Sigmoid colon (tissue), 4 donors: ENCODE measurements at regions not wholly inside any gene's neighbourhood (a gene's known extent, or its start where the extent isn't known, plus 50 kb on each side); places are given as distances from the start of the nearest gene placed in this dataset.

Source experiments
- CTCF ChIP-seq, 4 experiments: fragments of 450-650 bp in 3 of 4; fragments of 200-600 bp in 1 of 4; IDR thresholded peaks; one replicate each; pipeline ENCODE4 v1.5.1; 2016 to 2019; ENCODE audit warnings: antibody characterized with exemption in 4 of 4, mild to moderate bottlenecking in 3 of 4, moderate library complexity in 2 of 4
- EP300 ChIP-seq, 4 donors: sonication (generic); formaldehyde crosslinking; IDR thresholded peaks; one replicate each; pipeline ENCODE4 v1.6.1; 2017; ENCODE audit warnings: antibody characterized with exemption in 4 of 4
- POLR2A ChIP-seq, 2 donors: fragments of 450-650 bp; IDR thresholded peaks; one replicate each; pipeline ENCODE4 v1.6.1; 2016; ENCODE audit warnings: antibody characterized with exemption in 2 of 2, mild to moderate bottlenecking in 2 of 2, moderate library complexity in 2 of 2
- POLR2AphosphoS5 ChIP-seq, 4 donors: sonication (generic); formaldehyde crosslinking; IDR thresholded peaks; one replicate each; pipeline ENCODE4 v1.6.1; 2017; ENCODE audit warnings: antibody characterized with exemption in 4 of 4

DNA sequence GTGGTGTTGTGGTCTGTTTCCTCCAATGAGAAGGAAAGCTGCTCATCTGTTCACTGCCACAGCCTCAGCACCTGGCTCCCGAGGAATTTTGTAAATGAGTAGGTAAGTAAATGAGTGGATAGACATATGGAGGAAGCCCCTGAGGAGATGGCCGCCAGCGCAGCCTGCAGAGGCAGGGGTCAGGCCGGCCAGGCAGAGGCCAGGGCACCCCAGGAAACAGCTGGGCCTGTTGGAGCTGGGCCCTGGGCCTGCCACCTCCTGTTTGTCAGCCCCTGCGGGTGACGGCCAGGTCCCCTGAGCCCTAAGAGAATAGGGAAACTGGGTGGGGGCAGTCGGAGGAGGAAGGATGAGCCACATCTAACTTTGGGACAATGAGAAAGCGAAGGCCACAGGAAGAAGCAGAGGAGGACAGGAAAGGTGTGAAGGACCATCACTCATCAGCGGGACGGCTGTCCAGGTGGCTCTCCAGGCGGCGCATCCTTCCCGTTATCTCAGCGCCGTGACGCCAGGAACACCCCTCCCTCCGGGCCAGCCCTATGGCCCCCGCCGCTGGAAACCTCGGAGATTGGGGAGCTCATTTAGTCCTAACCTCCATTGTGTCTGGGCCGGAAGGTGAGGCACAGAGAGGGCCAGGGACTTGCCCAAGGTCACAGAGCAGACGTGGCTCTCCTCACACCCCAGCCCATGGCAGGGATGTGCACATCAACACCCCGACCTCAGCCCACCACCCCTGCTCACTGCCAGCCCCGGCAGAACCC lies 142.3 kb upstream of the UNC5B start:
- no peak for TF ChIP-seq CTCF (IDR thresholded peaks at IDR 0.05)
- TF ChIP-seq POLR2AphosphoS5 (IDR thresholded peaks at IDR 0.05), result no peak
- TF ChIP-seq POLR2A (IDR thresholded peaks at IDR 0.05), result no peak
- TF ChIP-seq EP300 (IDR thresholded peaks at IDR 0.05), result no peak
